ENCODE measurements at regions not wholly inside any gene's neighbourhood (a gene's known extent, or its start where the extent isn't known, plus 50 kb on each side); places are given as distances from the start of the nearest gene placed in this dataset.

- TF ChIP-seq GATA2 (IDR thresholded peaks at IDR 0.05; ENCODE audit: low read depth, low read length) (no peak), GATA3 (IDR thresholded peaks at IDR 0.05; ENCODE audit: low read depth, low read length) (no peak)
These were observed 74.2 kb upstream of the MTPN start for GRCh38 chr7:136051203-136051928.

All from SH-SY5Y (cell line).